Activated T-cell treated with anti-CD3 and anti-CD28 coated beads, Interleukin-2, amount 50 U/mL, for 4 hours (primary cell): ENCODE measurements at regions not wholly inside any gene's neighbourhood (a gene's known extent, or its start where the extent isn't known, plus 50 kb on each side); places are given as distances from the start of the nearest gene placed in this dataset.
"Not testable (repeated sequence)": the region's sequence is repeated elsewhere in the genome, so short reads cannot be mapped to it uniquely, and the experiment has no call there.

Experiments
- ATAC-seq, 2 donors: fragments of 200-7000 bp; cut with Tn5 transposase; one replicate each; pipeline ENCODE4 v1.10.0; 2021
- DNase-seq: peaks from one replicate; pipeline ENCODE4 v3.0.0-alpha.2; 2020
- H3K27me3 Mint-ChIP-seq: one replicate; pipeline ENCODE4 v1.8.0; 2021; ENCODE audit warnings: low read depth, mixed read lengths
- H3K36me3 Mint-ChIP-seq: one replicate; pipeline ENCODE4 v1.8.0; 2022; ENCODE audit warnings: mixed read lengths; ENCODE audit not compliant: insufficient read depth
- H3K4me1 Mint-ChIP-seq: one replicate; pipeline ENCODE4 v1.8.0; 2021; ENCODE audit warnings: low read depth, mixed read lengths
- H3K4me3 Mint-ChIP-seq: one replicate; pipeline ENCODE4 v1.8.0; 2021; ENCODE audit warnings: mild to moderate bottlenecking, moderate library complexity, mixed read lengths
- H3K9me3 Mint-ChIP-seq: one replicate; pipeline ENCODE4 v1.8.0; 2021; ENCODE audit warnings: mixed read lengths

DNA sequence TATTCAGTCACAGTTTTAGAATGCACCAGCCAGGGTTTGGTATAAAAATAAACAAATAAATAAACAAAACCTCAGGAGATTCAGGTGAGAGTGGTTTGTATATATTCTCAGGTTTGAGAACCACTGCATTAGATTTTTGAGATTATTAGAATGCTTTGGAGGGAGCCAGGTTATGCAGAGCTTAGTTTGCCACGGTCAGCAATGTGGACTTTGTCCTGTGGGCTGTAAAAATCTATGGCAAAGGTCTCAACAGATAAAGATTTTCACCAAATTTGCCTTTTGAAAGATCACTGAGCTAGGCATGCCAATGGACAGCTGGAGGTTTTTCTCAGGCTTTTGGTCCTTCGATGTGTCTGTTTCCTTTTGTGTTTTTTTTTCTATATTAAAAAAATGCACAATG is 650.1 kb upstream of the RAG2 start:
- H3K36me3 Mint-ChIP-seq: no peaks in the 10 kb centered on the region
- peaks cover 4% of the 10 kb centered on the region for H3K9me3 Mint-ChIP-seq
- no peak overlapping the region for H3K4me3 Mint-ChIP-seq
- no peak for DNase-seq
- ATAC-seq: no peak
- H3K27me3 Mint-ChIP-seq: no peaks in the 10 kb centered on the region
- H3K4me1 Mint-ChIP-seq: no peaks in the 10 kb centered on the region

GRCh38 chr11:37246092-37246491 is 648.1 kb upstream of the RAG2 start:
- not testable (repeated sequence) for H3K4me3 Mint-ChIP-seq, H3K4me1 Mint-ChIP-seq

DNA sequence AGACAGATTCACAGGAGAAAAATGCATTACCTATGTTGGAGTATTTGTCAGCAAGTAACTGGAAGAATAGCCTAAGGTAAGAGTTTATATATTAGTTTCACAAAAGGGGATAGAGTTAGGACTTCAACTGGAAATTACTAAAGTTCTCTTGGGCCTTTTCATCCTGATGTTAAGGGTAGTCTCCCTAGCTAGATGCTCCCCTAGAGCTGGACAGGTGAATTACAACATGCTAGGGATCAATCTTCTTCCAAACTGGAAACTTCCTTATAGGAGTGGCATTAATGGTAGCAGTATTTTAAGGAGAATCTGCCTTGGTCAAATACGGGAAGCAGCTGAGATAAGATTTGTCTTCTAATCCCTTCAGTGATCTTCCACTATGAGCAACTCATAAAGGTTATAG is 632.8 kb upstream of the RAG2 start:
- H3K36me3 Mint-ChIP-seq: no peaks in the 10 kb centered on the region

More at GRCh38 chr11:37246092-37246491, 648.1 kb upstream of the RAG2 start:
- not testable (repeated sequence) for H3K36me3 Mint-ChIP-seq, DNase-seq, ATAC-seq, H3K9me3 Mint-ChIP-seq, H3K27me3 Mint-ChIP-seq

DNA sequence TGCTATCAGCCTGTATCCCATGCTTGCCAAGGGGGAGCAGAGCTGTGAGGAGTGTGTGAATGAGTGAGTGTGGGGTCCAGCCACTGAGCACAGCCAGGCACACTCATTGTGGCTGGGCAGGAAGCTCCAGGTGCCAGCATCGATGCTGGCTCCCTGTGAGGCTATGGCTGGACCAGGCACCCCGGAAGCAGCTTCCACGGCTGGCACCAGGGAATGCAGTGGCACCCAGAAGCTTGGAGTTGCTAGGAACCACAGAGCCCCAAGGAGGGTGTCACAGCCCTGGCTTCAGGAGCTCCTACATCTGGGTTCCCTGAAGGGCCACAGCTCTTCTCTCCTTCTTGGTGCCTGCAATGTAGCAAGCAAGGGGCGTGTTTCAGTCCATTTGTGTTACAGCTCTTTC is 625.9 kb upstream of the RAG2 start:
- no peak for DNase-seq
- Mint-ChIP-seq H3K4me1 (no peaks in the 10 kb centered on the region), H3K27me3 (no peaks in the 10 kb centered on the region), H3K36me3 (no peaks in the 10 kb centered on the region), H3K9me3 (no peaks in the 10 kb centered on the region), H3K4me3 (no peak overlapping the region)
- ATAC-seq: no peak

More for the DNA sequence above, 632.8 kb upstream of the RAG2 start:
- Mint-ChIP-seq H3K27me3 (no peaks in the 10 kb centered on the region), H3K4me3 (no peak overlapping the region), H3K9me3 (peaks cover 15% of the 10 kb centered on the region), H3K4me1 (no peaks in the 10 kb centered on the region)
- DNase-seq (no peak), ATAC-seq (no peak)

DNA sequence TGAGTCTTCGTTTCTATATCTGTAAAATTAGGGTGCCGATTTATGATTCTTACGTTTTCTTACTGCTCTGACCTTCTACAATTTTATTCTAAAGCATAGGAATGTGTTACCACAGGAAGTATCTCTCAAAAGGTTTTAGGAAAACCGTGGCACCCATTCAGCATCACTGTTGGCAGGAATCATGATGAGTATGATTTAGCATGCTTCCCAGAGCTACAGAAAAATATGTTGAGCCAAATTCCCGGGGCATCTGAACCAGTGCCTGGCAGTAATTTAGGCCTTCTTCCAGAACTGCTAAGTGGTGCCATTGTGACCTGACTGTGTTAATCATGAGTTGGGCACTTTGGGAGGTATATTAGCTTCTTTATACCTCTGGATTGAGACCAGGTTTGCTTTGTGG is 605.0 kb upstream of the RAG2 start:
- Mint-ChIP-seq H3K36me3 (no peaks in the 10 kb centered on the region), H3K27me3 (no peaks in the 10 kb centered on the region), H3K4me1 (no peaks in the 10 kb centered on the region), H3K9me3 (peaks cover 2% of the 10 kb centered on the region), H3K4me3 (no peak overlapping the region)
- ATAC-seq: no peak
- no peak for DNase-seq

- Mint-ChIP-seq H3K4me1 (no peaks in the 10 kb centered on the region), H3K36me3 (no peaks in the 10 kb centered on the region), H3K27me3 (no peaks in the 10 kb centered on the region), H3K4me3 (no peak overlapping the region), H3K9me3 (peaks cover 3% of the 10 kb centered on the region)
- DNase-seq (no peak), ATAC-seq (no peak)
Measured at GRCh38 chr11:37199082-37199481, 601.0 kb upstream of the RAG2 start.

- Mint-ChIP-seq H3K27me3 (no peaks in the 10 kb centered on the region), H3K9me3 (peaks cover 14% of the 10 kb centered on the region), H3K4me1 (no peaks in the 10 kb centered on the region), H3K4me3 (no peak overlapping the region), H3K36me3 (no peaks in the 10 kb centered on the region)
- ATAC-seq (no peak), DNase-seq (no peak)
Measured at GRCh38 chr11:37184326-37184725, 586.3 kb upstream of the RAG2 start.

GRCh38 chr11:37182031-37182430 is 584.0 kb upstream of the RAG2 start:
- DNase-seq (no peak), ATAC-seq (no peak)
- Mint-ChIP-seq H3K36me3 (no peaks in the 10 kb centered on the region), H3K9me3 (peaks cover 11% of the 10 kb centered on the region), H3K27me3 (no peaks in the 10 kb centered on the region), H3K4me1 (no peaks in the 10 kb centered on the region), H3K4me3 (no peak overlapping the region)

DNA sequence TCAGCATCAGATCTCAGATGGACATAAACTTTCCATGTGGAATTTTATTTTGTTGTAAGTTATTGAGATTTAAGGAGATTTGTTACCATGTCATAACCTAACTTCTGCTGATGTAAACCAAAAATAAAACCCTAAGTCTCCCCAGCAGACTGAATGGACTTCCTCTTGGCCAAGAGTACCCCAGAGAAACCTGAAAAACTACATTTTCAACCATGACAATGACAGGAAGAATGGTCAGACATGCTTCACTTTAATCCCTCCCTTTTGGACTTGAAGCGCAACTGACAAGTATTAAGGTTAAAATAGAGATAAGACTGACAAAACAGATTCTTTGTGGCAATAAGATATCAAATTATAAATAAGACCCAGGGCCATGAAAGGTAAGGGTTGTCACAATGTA is 579.7 kb upstream of the RAG2 start:
- DNase-seq (no peak), ATAC-seq (no peak)
- Mint-ChIP-seq H3K4me1 (no peaks in the 10 kb centered on the region), H3K9me3 (peaks cover 11% of the 10 kb centered on the region), H3K4me3 (no peak overlapping the region), H3K27me3 (no peaks in the 10 kb centered on the region), H3K36me3 (no peaks in the 10 kb centered on the region)

- H3K36me3 Mint-ChIP-seq: no peaks in the 10 kb centered on the region
- ATAC-seq (no peak), DNase-seq (no peak)
- no peak overlapping the region for H3K4me3 Mint-ChIP-seq
- peaks cover 3% of the 10 kb centered on the region for H3K9me3 Mint-ChIP-seq
- H3K27me3 Mint-ChIP-seq: no peaks in the 10 kb centered on the region
- H3K4me1 Mint-ChIP-seq: no peaks in the 10 kb centered on the region
Measured at GRCh38 chr11:37171451-37171850, 573.4 kb upstream of the RAG2 start.

DNA sequence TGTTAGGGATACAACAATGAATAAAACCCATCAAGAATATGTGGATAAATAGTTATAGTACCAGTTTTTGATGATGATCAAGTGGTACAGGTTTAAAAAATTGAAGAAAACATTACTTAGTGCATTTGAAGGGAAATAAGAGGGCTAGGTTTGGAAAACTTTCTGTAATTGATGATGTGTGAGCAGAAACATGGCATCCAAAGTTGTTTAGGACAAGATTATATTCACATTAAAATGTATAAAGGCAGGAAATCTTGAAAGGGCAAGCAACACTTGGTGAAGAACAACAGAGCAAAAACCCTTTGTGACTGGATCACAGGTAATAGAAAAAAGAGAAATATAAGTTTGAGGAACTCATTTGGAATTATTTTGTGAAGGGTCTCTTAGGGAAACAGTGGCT is 572.3 kb upstream of the RAG2 start:
- no peaks in the 10 kb centered on the region for H3K4me1 Mint-ChIP-seq
- H3K27me3 Mint-ChIP-seq: no peaks in the 10 kb centered on the region
- no peak overlapping the region for H3K4me3 Mint-ChIP-seq
- ATAC-seq: no peak
- no peaks in the 10 kb centered on the region for H3K36me3 Mint-ChIP-seq
- DNase-seq: no peak
- H3K9me3 Mint-ChIP-seq: peaks cover 9% of the 10 kb centered on the region

DNA sequence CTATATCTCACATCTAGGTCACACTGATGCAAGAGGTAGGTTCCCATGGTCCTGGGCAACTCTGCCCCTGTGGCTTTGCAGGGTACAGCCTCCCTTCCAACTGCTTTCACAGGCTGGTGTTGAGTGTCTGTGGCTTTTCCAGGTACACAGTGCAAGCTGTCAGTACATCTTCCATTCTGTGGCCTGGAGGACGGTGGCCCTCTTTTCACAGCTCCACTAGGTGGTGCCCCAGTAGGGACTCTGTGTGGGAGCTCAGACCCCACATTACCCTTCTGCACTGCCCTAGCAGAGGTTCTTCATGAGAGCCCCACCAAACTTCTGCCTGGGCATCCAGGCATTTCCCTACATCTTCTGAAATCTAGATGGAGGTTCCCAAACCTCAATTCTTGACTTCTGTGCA is 547.4 kb upstream of the RAG2 start:
- DNase-seq, H3K4me1 Mint-ChIP-seq, H3K4me3 Mint-ChIP-seq, H3K36me3 Mint-ChIP-seq, H3K27me3 Mint-ChIP-seq, ATAC-seq: not testable (repeated sequence)
- peaks cover 20% of the 10 kb centered on the region for H3K9me3 Mint-ChIP-seq

DNA sequence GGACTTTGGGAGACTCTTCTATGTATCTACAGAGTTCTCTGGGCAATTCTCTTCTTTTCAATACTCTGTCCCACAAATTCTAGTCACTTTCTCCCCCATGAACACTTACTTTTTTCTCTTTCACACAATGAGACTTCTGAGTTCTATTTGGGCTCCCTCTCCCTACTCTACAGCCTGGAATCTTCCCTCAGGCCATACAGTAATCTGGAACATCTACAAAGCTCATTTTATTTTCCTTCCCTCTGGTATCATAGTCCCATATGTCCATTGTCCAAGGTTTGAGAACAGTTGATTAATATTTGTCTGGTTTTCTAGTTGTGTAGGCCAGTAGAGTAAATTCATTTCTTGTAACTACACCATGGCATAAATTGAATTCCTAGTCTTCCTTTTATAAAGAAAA is 544.6 kb upstream of the RAG2 start:
- H3K36me3 Mint-ChIP-seq: no peaks in the 10 kb centered on the region
- H3K4me1 Mint-ChIP-seq: no peaks in the 10 kb centered on the region
- no peaks in the 10 kb centered on the region for H3K27me3 Mint-ChIP-seq
- ATAC-seq (no peak), DNase-seq (no peak)
- H3K9me3 Mint-ChIP-seq: peaks cover 20% of the 10 kb centered on the region
- no peak overlapping the region for H3K4me3 Mint-ChIP-seq

- DNase-seq: no peak
- Mint-ChIP-seq H3K4me1 (no peaks in the 10 kb centered on the region), H3K4me3 (no peak overlapping the region), H3K9me3 (peaks cover 17% of the 10 kb centered on the region), H3K27me3 (no peaks in the 10 kb centered on the region), H3K36me3 (no peaks in the 10 kb centered on the region)
- no peak for ATAC-seq
Measured at GRCh38 chr11:37141707-37142106, 543.7 kb upstream of the RAG2 start.

- H3K27me3 Mint-ChIP-seq, H3K4me3 Mint-ChIP-seq, ATAC-seq, H3K4me1 Mint-ChIP-seq, H3K36me3 Mint-ChIP-seq, DNase-seq: not testable (repeated sequence)
- H3K9me3 Mint-ChIP-seq: peaks cover 19% of the 10 kb centered on the region
Measured at GRCh38 chr11:37135606-37136005, 537.6 kb upstream of the RAG2 start.

- no peaks in the 10 kb centered on the region for H3K36me3 Mint-ChIP-seq
- no peak for ATAC-seq
- H3K27me3 Mint-ChIP-seq: no peaks in the 10 kb centered on the region
- DNase-seq: no peak
- no peak overlapping the region for H3K4me3 Mint-ChIP-seq
- H3K9me3 Mint-ChIP-seq: peaks cover 21% of the 10 kb centered on the region
- H3K4me1 Mint-ChIP-seq: no peaks in the 10 kb centered on the region
Measured at GRCh38 chr11:37134637-37135036, 536.6 kb upstream of the RAG2 start.
